CD4-positive, alpha-beta T cell (primary cell): ENCODE measurements at regions not wholly inside any gene's neighbourhood (a gene's known extent, or its start where the extent isn't known, plus 50 kb on each side); places are given as distances from the start of the nearest gene placed in this dataset.

ENCODE experiments used
- ATAC-seq: fragments of 200-7000 bp; cut with Tn5 transposase; one replicate; pipeline ENCODE4 v1.10.0; 2022; ENCODE audit warnings: mild to moderate bottlenecking; ENCODE audit not compliant: poor library complexity
- CTCF ChIA-PET: fragments of 350-600 bp; sonication (Branson Sonifier 250); formaldehyde crosslinking; loops from one replicate; lab custom pipeline; 2021; ENCODE audit warnings: antibody characterized with exemption, inconsistent platforms; lab: Charles Lee
- POLR2A ChIA-PET: fragments of 350-600 bp; sonication (Branson Sonifier 250); formaldehyde crosslinking; loops from one replicate; lab custom pipeline; 2021; ENCODE audit warnings: antibody characterized with exemption, inconsistent platforms; lab: Charles Lee
- DNase-seq, 14 experiments: peaks; one replicate each; pipeline ENCODE4 v3.0.0-alpha.2; 2013 to 2020; ENCODE audit warnings: mixed read lengths in 2 of 14
- H3K27ac ChIP-seq, 2 donors: one replicate each; pipeline versions ENCODE4 v1.5.1 to v1.7.0; 2013; ENCODE audit warnings: low read length in 2 of 2, low read depth in 1 of 2, mild to moderate bottlenecking in 1 of 2
- H3K27me3 ChIP-seq, 2 experiments: 1 replicate in 1 of 2; 2 replicates in 1 of 2; pipeline versions ENCODE4 v1.6.1 to v1.7.0; 2013; ENCODE audit warnings: low read length in 2 of 2, control low read depth in 1 of 2, mild to moderate bottlenecking in 1 of 2, moderate library complexity in 1 of 2; ENCODE audit not compliant: insufficient read depth in 2 of 2, control insufficient read depth in 1 of 2
- H3K36me3 ChIP-seq: one replicate; pipeline ENCODE4 v1.6.1; 2013; ENCODE audit warnings: low read length, control low read depth; ENCODE audit not compliant: insufficient read depth
- H3K4me1 ChIP-seq: one replicate; pipeline ENCODE4 v1.6.1; 2013; ENCODE audit warnings: low read length, control low read depth; ENCODE audit not compliant: insufficient read depth
- H3K4me3 ChIP-seq: one replicate; pipeline ENCODE4 v1.5.1; 2013; ENCODE audit warnings: mild to moderate bottlenecking, low read length, moderate library complexity
- H3K9me3 ChIP-seq, 2 experiments: 1 replicate in 1 of 2; 2 replicates in 1 of 2; pipeline versions ENCODE4 v1.6.1 to v1.7.0; 2013; ENCODE audit warnings: low read length in 2 of 2, mild to moderate bottlenecking in 2 of 2, control low read depth in 1 of 2, moderate library complexity in 1 of 2; ENCODE audit not compliant: control insufficient read depth in 1 of 2, insufficient read depth in 1 of 2
- H3K27ac Mint-ChIP-seq: one replicate; pipeline ENCODE4 v1.8.0; 2020; ENCODE audit warnings: mixed read lengths
- H3K27me3 Mint-ChIP-seq: one replicate; pipeline ENCODE4 v1.8.0; 2021; ENCODE audit warnings: mixed read lengths
- H3K36me3 Mint-ChIP-seq: one replicate; pipeline ENCODE4 v1.8.0; 2021; ENCODE audit warnings: low read depth, mixed read lengths
- H3K4me1 Mint-ChIP-seq: one replicate; pipeline ENCODE4 v1.8.0; 2021; ENCODE audit warnings: low read depth, mixed read lengths
- H3K4me3 Mint-ChIP-seq: one replicate; pipeline ENCODE4 v1.8.0; 2020; ENCODE audit warnings: mild to moderate bottlenecking, mixed read lengths
- H3K9me3 Mint-ChIP-seq: one replicate; pipeline ENCODE4 v1.8.0; 2020; ENCODE audit warnings: mixed read lengths
- intact Hi-C, 2 experiments: fragments of 100-400 bp; cut with DNase I in 1 of 2; cut with micrococcal nuclease in 1 of 2; formaldehyde crosslinking; loops; one replicate each; pipeline versions ENCODE4 v1.15.1 to v1.9.0; 2023 to 2025; cut with DNase I, micrococcal nuclease
- TF ChIP-seq, protein P1 (sequence below): fragments of 200-600 bp; IDR thresholded peaks from one replicate; pipeline ENCODE4 v1.8.0; 2022; ENCODE audit warnings: antibody characterized with exemption, mild to moderate bottlenecking

GRCh38 chr21:27114111-27114510 lies 147.2 kb upstream of the ADAMTS5 start:
- no peak for ATAC-seq
- ChIA-PET CTCF (no interaction called here), POLR2A (no interaction called here)
- TF ChIP-seq, protein P1, sequence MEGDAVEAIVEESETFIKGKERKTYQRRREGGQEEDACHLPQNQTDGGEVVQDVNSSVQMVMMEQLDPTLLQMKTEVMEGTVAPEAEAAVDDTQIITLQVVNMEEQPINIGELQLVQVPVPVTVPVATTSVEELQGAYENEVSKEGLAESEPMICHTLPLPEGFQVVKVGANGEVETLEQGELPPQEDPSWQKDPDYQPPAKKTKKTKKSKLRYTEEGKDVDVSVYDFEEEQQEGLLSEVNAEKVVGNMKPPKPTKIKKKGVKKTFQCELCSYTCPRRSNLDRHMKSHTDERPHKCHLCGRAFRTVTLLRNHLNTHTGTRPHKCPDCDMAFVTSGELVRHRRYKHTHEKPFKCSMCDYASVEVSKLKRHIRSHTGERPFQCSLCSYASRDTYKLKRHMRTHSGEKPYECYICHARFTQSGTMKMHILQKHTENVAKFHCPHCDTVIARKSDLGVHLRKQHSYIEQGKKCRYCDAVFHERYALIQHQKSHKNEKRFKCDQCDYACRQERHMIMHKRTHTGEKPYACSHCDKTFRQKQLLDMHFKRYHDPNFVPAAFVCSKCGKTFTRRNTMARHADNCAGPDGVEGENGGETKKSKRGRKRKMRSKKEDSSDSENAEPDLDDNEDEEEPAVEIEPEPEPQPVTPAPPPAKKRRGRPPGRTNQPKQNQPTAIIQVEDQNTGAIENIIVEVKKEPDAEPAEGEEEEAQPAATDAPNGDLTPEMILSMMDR, result no peak
- no peaks in the 10 kb centered on the region for H3K4me1 ChIP-seq
- no peaks in the 10 kb centered on the region for H3K36me3 ChIP-seq
- H3K27me3 ChIP-seq, result no peaks in the 10 kb centered on the region
- Mint-ChIP-seq H3K4me3 (no peak overlapping the region), H3K9me3 (no peaks in the 10 kb centered on the region), H3K36me3 (no peaks in the 10 kb centered on the region), H3K4me1 (no peaks in the 10 kb centered on the region), H3K27ac (no peak overlapping the region), H3K27me3 (no peaks in the 10 kb centered on the region)
- H3K4me3 ChIP-seq, result no peak overlapping the region
- intact Hi-C loops, result no loop called here
- peaks cover 0 to 5% of the 10 kb centered on the region in 2 experiments for H3K9me3 ChIP-seq
- DNase-seq, result no peak
- no peak overlapping the region for H3K27ac ChIP-seq

DNA sequence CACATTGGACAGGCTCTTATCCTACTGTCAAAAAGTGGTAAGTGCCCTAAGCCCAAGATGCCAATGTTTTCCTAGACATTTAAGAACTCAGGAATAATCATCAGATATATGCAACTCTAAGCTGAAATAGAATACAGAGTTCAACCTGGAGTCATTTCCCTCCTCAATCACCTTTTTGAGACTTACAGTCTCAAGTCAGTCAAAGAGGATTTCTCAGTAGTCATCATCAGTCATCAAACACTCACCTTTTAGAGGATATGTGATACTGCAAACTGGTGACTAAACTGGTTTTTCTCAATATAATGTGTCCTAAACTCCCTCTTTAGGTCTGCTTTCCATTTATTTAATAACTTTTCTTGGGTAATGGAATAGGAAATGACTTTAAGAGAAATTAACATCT lies 145.3 kb upstream of the ADAMTS5 start:
- H3K9me3 ChIP-seq, result peaks cover 0 to 5% of the 10 kb centered on the region in 2 experiments
- no peaks in the 10 kb centered on the region for H3K9me3 Mint-ChIP-seq
- no peaks in the 10 kb centered on the region for H3K4me1 ChIP-seq
- DNase-seq, result no peak
- ATAC-seq, result no peak
- no peak overlapping the region for H3K4me3 ChIP-seq
- no peaks in the 10 kb centered on the region for H3K27me3 ChIP-seq
- H3K36me3 ChIP-seq, result no peaks in the 10 kb centered on the region
- H3K27ac ChIP-seq, result no peak overlapping the region
- H3K27me3 Mint-ChIP-seq, result no peaks in the 10 kb centered on the region
- H3K27ac Mint-ChIP-seq, result no peak overlapping the region
- TF ChIP-seq, protein P1, result no peak
- H3K36me3 Mint-ChIP-seq, result no peaks in the 10 kb centered on the region
- no peak overlapping the region for H3K4me3 Mint-ChIP-seq
- no peaks in the 10 kb centered on the region for H3K4me1 Mint-ChIP-seq
- ChIA-PET CTCF (no interaction called here), POLR2A (no interaction called here)
- intact Hi-C loops, result no loop called here

DNA sequence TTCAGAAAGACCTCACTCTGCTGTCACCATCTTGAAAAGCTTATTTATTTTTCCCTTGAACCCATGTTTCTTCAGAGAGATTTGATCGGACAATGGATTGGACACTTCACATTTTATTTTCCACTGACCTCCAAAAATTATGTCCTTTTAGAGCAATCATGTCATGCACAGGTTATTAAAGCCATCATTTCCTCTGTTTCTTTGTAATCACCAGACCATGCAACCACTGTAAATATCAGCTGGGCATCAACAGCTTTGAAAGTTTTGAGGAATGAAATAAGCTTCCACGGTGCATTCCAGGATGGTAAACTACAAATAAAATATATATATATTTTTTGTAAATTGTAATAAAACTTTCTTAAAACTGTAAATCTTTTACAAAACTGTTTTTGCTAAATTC lies 144.1 kb upstream of the ADAMTS5 start:
- Histone ChIP-seq H3K27me3 (no peaks in the 10 kb centered on the region), H3K27ac (no peak overlapping the region), H3K4me3 (no peak overlapping the region), H3K36me3 (no peaks in the 10 kb centered on the region), H3K9me3 (peaks cover 0 to under 1% of the 10 kb centered on the region in 2 experiments), H3K4me1 (no peaks in the 10 kb centered on the region)
- ChIA-PET CTCF (no interaction called here), POLR2A (no interaction called here)
- ATAC-seq, result no peak
- TF ChIP-seq, protein P1, result no peak
- DNase-seq, result no peak
- H3K36me3 Mint-ChIP-seq, result no peaks in the 10 kb centered on the region
- H3K9me3 Mint-ChIP-seq, result peaks cover 1% of the 10 kb centered on the region
- no peaks in the 10 kb centered on the region for H3K27me3 Mint-ChIP-seq
- no peaks in the 10 kb centered on the region for H3K4me1 Mint-ChIP-seq
- intact Hi-C loops, result no loop called here
- H3K27ac Mint-ChIP-seq, result no peak overlapping the region
- H3K4me3 Mint-ChIP-seq, result no peak overlapping the region
